Heart left ventricle (tissue), 16 donors: ENCODE measurements at regions not wholly inside any gene's neighbourhood (a gene's known extent, or its start where the extent isn't known, plus 50 kb on each side); places are given as distances from the start of the nearest gene placed in this dataset.

Experiments
- ATAC-seq, 4 donors: fragments of 200-7000 bp; cut with Tn5 transposase; one replicate each; pipeline ENCODE4 v1.9.1; 2020 to 2022; ENCODE audit warnings: moderate library complexity in 4 of 4, mild to moderate bottlenecking in 3 of 4, moderate number of reproducible peaks in 1 of 4
- DNase-seq, 5 donors: peaks; one replicate each; pipeline ENCODE4 v3.0.0-alpha.2; 2020
- H3K27ac ChIP-seq, 12 donors: fragments of 200-600 bp; sonication (generic) in 4 of 12; one replicate each; pipeline versions ENCODE4 v1.5.0 to v1.8.0; 2016 to 2022; ENCODE audit warnings: mild to moderate bottlenecking in 2 of 12
- H3K27me3 ChIP-seq, 9 donors: fragments of 200-600 bp; sonication (generic) in 2 of 9; one replicate each; pipeline versions ENCODE4 v1.5.1 to v1.8.0; 2016 to 2022; ENCODE audit warnings: mild to moderate bottlenecking in 3 of 9
- H3K36me3 ChIP-seq, 9 donors: fragments of 200-600 bp; sonication (generic) in 2 of 9; one replicate each; pipeline versions ENCODE4 v1.5.0 to v1.8.0; 2018 to 2022; ENCODE audit warnings: mild to moderate bottlenecking in 2 of 9
- H3K4me1 ChIP-seq, 12 donors: fragments of 200-600 bp; sonication (generic) in 4 of 12; one replicate each; pipeline versions ENCODE4 v1.5.0 to v1.8.0; 2016 to 2022; ENCODE audit warnings: mild to moderate bottlenecking in 3 of 12
- H3K4me3 ChIP-seq, 12 donors: fragments of 200-600 bp; sonication (generic) in 4 of 12; one replicate each; pipeline versions ENCODE4 v1.5.0 to v1.8.0; 2017 to 2022; ENCODE audit warnings: mild to moderate bottlenecking in 9 of 12, moderate library complexity in 4 of 12
- H3K9me3 ChIP-seq, 12 donors: fragments of 200-600 bp; sonication (generic) in 4 of 12; one replicate each; pipeline versions ENCODE4 v1.5.0 to v1.8.0; 2016 to 2022; ENCODE audit warnings: mild to moderate bottlenecking in 1 of 12
- POLR2A ChIP-seq, 2 donors: fragments of 450-650 bp; IDR thresholded peaks; one replicate each; pipeline ENCODE4 v1.6.1; 2017; ENCODE audit warnings: antibody characterized with exemption in 2 of 2, mild to moderate bottlenecking in 2 of 2, moderate library complexity in 2 of 2
- whole genome bisulfite sequencing, 4 donors: extraction: QIAGEN DNeasy Blood & Tissue Kit in 2 of 4; methylation state at CpG; one replicate each; pipeline versions ENCODE4 v1.1.5 to v1.1.7; 2013 to 2018; 5-methylcytosine and 5-hydroxymethylcytosine counted together
- intact Hi-C, 10 donors: fragments of 100-400 bp; cut with DNase I; formaldehyde crosslinking; loops; one replicate each; pipeline versions ENCODE4 v1.11.1 to v1.14.2; 2022
- TF ChIP-seq, protein P1 (sequence below), 12 donors: fragments of 200-600 bp; sonication (generic) in 4 of 12; IDR thresholded peaks; one replicate each; pipeline versions ENCODE4 v1.5.0 to v1.8.0; 2018 to 2022; ENCODE audit warnings: antibody characterized with exemption in 12 of 12, mild to moderate bottlenecking in 5 of 12
- donor health status: ischemic (EF 13 %, LVEDD 7.1; RV severe dilation, severe dysfunction).
- donor health status: healthy with polysubstance abuse.
- donor health status: DM: no; HTN: yes; CAD: no.
- donor health status: DM: no; HTN: no; CAD: no.
- donor health status: ischemic (EF 25% LVEDD 6.9; RV normal size, moderate dysfunction).
- donor health status: ischemic (EF 25% LVEDD 5.7; RV mildly dilated, moderate dysfunction).
- donor health status: healthy.
- donor health status: DM: yes; HTN: yes; CAD: no.
- donor health status: ischemic (EF 35%, LVEDD 5.7; RV mildly dilated, moderate dysfunction).
- donor health status: nonischemic (EF 11% LVEDD 7.7; RV severe dilation, severe dysfunction).
- donor health status: DM: yes; HTN: yes; CAD: no.
- donor health status: PGD.
- donor health status: ischemic (EF 29% LVEDD 5.4; RV normal size, mild dysfunction).
- donor health status: nonischemic (EF 23%, LVEDD 6.1; RV moderate dilation, normal function).

DNA sequence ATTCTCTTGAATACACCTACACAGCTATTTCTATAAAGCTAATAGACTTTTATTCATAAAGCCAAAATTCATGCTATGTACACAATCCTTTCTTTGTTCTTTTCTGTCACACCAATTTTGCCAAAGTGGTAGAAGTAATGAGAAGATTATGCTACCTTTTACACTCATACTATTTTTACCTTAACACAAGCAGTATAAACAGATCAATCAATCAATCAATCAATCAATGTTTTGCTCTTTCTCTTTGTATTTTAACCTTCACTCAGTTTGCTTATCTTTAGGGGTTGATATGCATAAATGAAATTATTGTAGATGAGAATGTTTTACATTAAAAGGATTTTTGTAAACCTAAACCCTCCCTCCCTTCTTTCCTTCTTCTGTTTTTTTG, 878.6 kb downstream of the RAPGEF2 start:
- Histone ChIP-seq H3K9me3 (no peaks in the 10 kb centered on the region), H3K36me3 (no peaks in the 10 kb centered on the region), H3K27ac (no peak overlapping the region), H3K27me3 (no peaks in the 10 kb centered on the region), H3K4me1 (no peaks in the 10 kb centered on the region), H3K4me3 (no peak overlapping the region)
- intact Hi-C loops: no loop called here
- DNase-seq (no peak), ATAC-seq (no peak)
- TF ChIP-seq POLR2A (IDR thresholded peaks at IDR 0.05): no peak
- TF ChIP-seq, protein P1, sequence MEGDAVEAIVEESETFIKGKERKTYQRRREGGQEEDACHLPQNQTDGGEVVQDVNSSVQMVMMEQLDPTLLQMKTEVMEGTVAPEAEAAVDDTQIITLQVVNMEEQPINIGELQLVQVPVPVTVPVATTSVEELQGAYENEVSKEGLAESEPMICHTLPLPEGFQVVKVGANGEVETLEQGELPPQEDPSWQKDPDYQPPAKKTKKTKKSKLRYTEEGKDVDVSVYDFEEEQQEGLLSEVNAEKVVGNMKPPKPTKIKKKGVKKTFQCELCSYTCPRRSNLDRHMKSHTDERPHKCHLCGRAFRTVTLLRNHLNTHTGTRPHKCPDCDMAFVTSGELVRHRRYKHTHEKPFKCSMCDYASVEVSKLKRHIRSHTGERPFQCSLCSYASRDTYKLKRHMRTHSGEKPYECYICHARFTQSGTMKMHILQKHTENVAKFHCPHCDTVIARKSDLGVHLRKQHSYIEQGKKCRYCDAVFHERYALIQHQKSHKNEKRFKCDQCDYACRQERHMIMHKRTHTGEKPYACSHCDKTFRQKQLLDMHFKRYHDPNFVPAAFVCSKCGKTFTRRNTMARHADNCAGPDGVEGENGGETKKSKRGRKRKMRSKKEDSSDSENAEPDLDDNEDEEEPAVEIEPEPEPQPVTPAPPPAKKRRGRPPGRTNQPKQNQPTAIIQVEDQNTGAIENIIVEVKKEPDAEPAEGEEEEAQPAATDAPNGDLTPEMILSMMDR (IDR thresholded peaks at IDR 0.05): no peak

DNA sequence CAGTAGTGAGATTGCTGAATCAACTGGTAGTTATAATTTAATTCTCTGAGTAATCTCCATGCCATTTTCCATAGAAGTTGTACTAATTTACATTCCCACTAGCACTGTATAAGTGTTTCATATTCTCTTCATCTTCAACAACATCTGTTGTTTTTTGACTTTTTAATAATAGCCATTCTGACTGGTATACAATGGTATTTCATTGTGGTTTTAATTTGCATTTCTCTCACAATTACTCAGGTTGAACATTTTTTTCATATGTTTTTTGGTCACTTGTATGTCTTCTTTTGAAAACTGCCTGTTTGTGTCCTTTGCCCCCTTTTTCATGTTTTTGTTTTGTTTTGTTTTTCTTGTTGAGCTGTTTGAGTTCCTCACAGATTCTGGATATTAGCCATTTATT, 880.2 kb downstream of the RAPGEF2 start:
- intact Hi-C loops: no loop called here
- no peaks in the 10 kb centered on the region for H3K4me1 ChIP-seq
- H3K4me3 ChIP-seq: no peak overlapping the region
- no peaks in the 10 kb centered on the region for H3K36me3 ChIP-seq
- no peaks in the 10 kb centered on the region for H3K9me3 ChIP-seq
- H3K27me3 ChIP-seq: no peaks in the 10 kb centered on the region
- ATAC-seq (no peak), DNase-seq (no peak)
- no peak overlapping the region for H3K27ac ChIP-seq
- TF ChIP-seq, protein P1 (IDR thresholded peaks at IDR 0.05): no peak
- no peak for TF ChIP-seq POLR2A (IDR thresholded peaks at IDR 0.05)

DNA sequence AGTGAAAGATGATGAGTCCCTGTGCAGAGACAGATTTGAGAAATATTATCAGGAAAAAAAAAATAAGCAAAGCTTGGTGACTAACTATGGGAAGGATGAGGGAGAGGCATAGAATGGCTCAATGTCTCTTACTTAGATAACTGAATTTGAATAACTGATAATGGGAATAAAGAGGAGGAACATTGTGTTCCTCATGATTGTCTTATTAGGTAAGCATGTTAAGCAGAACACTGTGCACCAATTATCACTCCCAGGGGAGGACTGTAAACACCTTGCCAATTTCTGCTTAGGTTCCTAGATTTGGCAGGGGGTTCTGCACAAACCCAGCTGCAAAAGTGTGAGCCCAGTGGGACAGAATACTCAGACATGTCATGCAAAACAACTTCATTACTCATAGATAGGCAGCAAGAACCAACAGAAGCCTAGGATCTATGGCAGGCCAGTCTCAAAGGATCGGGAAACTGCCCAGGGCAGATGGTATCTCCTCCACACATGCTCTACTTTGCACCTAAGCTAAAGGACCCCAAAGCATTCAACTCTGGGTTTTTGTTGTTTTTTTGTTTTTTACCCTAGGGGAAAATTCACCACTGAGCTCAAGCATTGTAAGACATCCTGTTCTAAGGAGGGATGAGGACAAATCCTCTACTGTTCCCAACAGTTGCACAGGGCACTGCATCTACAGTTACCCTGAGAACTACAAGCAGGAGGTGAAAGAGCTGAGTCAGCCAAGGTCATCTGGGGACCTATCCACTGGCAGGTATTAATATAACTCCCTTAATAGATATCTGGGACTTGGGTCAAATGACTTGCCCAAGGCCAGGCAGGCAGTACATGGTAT, 907.0 kb downstream of the RAPGEF2 start:
- no peak overlapping the region for H3K4me3 ChIP-seq
- WGBS, 4 donors: 50 to 93% (median 77%) methylated on average over 1 of the region's 1 CpG
- H3K36me3 ChIP-seq: no peaks in the 10 kb centered on the region
- H3K27ac ChIP-seq: no peak overlapping the region
- ATAC-seq: no peak
- H3K4me1 ChIP-seq: no peaks in the 10 kb centered on the region
- no peaks in the 10 kb centered on the region for H3K27me3 ChIP-seq
- H3K9me3 ChIP-seq: peaks cover 0 to 20% (median 0%) of the 10 kb centered on the region in 12 donors
- no peak for TF ChIP-seq POLR2A (IDR thresholded peaks at IDR 0.05)
- TF ChIP-seq, protein P1 (IDR thresholded peaks at IDR 0.05): no peak
- no peak for DNase-seq
- intact Hi-C loops: no loop called here

DNA sequence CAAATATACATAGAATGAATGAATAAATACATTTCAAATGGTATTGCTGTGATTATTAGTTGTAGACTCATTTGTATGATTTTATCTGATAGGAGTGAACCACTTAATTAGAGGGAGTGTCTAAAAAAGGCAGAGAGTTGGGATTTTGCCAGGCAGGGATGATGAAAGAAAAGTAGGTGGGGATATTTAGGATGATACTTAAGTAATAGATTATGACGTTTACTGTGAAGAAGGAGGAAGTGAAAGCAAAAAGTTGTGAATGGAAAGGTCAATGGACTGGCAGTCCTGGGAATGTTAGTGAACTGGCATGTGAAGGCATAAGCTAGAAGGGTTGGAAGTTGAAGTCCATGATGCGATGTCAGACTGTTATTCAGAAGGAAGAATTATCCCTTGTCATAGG, 917.1 kb downstream of the RAPGEF2 start:
- H3K27ac ChIP-seq: no peak overlapping the region
- no peak for ATAC-seq
- intact Hi-C loops: no loop called here
- no peaks in the 10 kb centered on the region for H3K27me3 ChIP-seq
- H3K4me3 ChIP-seq: no peak overlapping the region
- H3K9me3 ChIP-seq: no peaks in the 10 kb centered on the region
- H3K36me3 ChIP-seq: no peaks in the 10 kb centered on the region
- 75 to 81% (median 77%) methylated on average over 2 of the region's 2 CpGs for WGBS, 4 donors
- H3K4me1 ChIP-seq: no peaks in the 10 kb centered on the region
- no peak for DNase-seq
- no peak for TF ChIP-seq POLR2A (IDR thresholded peaks at IDR 0.05)
- TF ChIP-seq, protein P1 (IDR thresholded peaks at IDR 0.05): no peak
